ENCODE measurements at regions not wholly inside any gene's neighbourhood (a gene's known extent, or its start where the extent isn't known, plus 50 kb on each side); places are given as distances from the start of the nearest gene placed in this dataset.
"Not testable (repeated sequence)": the region's sequence is repeated elsewhere in the genome, so short reads cannot be mapped to it uniquely, and the experiment has no call there.

DNA sequence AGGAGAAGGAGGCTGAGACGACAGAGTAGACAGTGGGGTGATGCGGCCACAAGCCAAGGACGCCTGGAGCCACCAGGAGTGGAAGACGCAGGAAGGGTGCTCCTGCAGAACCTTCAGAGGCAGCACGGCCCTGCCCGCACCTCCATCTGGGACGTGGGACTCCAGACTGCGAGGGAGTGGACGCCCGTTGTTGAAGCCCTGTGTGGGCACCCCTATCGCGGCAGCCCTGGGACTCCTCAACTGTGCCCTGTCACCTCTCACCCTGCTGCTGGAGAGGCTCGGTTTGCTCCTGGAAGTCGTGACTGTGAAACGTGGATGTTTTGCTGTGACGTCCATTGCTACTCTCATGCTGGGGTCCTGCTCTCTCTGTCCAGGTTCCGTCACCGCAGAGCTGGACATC lies 100.6 kb upstream of the LRPAP1 start:
- not testable (repeated sequence) for H3K36me3 ChIP-seq (ENCODE audit: control insufficient read depth in 1 of 2, insufficient read depth in 2 of 2, low read length in 2 of 2); H3K27me3 ChIP-seq (ENCODE audit: control insufficient read depth in 1 of 2, insufficient read depth in 2 of 2, low read length in 2 of 2); H3K27ac ChIP-seq (ENCODE audit: low read depth, low read length); H3K9ac ChIP-seq (ENCODE audit: low read depth in 1 of 2, low read length in 2 of 2); H3K4me3 ChIP-seq (ENCODE audit: low read depth in 1 of 2, low read length in 2 of 2); H3K9me3 ChIP-seq (ENCODE audit: control insufficient read depth in 1 of 2, low read length in 2 of 2); H3K4me1 ChIP-seq (ENCODE audit: control insufficient read depth in 1 of 2, insufficient read depth in 2 of 2, low read length in 2 of 2)

DNA sequence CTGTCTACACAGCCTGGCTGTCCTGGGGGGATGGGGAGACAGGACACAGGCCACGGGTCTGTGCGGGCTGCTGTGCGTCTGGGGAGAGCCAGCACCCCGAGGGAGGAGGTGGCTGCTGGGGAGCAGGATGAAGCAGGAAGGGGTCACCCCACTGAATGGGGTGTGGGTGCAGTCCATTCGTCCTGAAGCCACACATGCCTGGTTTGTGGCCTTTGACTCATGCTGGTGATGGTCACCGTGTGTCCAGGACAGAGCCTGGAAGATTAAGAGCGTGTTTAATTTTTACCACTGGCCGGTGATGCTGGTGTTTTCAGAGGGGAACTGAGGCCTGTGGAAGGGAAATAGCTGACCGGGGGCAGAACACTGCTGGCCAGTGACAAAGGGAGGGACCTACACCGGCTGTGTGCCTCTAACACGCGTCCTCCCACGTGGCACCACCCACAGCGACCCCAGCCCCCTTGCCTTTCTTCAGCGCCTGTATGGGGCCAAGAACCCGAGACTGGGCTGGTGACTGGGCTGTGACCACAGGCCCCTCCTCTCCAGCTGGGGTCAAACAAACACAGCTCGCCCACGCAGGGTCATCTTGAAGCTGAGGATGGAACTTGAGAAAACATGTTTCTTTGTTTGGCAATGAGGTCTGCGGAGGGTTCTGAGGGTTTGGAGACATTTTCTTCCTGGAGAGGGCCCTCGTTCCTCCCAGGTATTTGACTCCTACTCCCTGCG lies 99.5 kb upstream of the LRPAP1 start:
- H3K4me1 ChIP-seq (ENCODE audit: control insufficient read depth in 1 of 2, insufficient read depth in 2 of 2, low read length in 2 of 2); H3K36me3 ChIP-seq (ENCODE audit: control insufficient read depth in 1 of 2, insufficient read depth in 2 of 2, low read length in 2 of 2); H3K4me3 ChIP-seq (ENCODE audit: low read depth in 1 of 2, low read length in 2 of 2); H3K9me3 ChIP-seq (ENCODE audit: control insufficient read depth in 1 of 2, low read length in 2 of 2); H3K27me3 ChIP-seq (ENCODE audit: control insufficient read depth in 1 of 2, insufficient read depth in 2 of 2, low read length in 2 of 2); H3K27ac ChIP-seq (ENCODE audit: low read depth, low read length); H3K9ac ChIP-seq (ENCODE audit: low read depth in 1 of 2, low read length in 2 of 2): not testable (repeated sequence)

DNA sequence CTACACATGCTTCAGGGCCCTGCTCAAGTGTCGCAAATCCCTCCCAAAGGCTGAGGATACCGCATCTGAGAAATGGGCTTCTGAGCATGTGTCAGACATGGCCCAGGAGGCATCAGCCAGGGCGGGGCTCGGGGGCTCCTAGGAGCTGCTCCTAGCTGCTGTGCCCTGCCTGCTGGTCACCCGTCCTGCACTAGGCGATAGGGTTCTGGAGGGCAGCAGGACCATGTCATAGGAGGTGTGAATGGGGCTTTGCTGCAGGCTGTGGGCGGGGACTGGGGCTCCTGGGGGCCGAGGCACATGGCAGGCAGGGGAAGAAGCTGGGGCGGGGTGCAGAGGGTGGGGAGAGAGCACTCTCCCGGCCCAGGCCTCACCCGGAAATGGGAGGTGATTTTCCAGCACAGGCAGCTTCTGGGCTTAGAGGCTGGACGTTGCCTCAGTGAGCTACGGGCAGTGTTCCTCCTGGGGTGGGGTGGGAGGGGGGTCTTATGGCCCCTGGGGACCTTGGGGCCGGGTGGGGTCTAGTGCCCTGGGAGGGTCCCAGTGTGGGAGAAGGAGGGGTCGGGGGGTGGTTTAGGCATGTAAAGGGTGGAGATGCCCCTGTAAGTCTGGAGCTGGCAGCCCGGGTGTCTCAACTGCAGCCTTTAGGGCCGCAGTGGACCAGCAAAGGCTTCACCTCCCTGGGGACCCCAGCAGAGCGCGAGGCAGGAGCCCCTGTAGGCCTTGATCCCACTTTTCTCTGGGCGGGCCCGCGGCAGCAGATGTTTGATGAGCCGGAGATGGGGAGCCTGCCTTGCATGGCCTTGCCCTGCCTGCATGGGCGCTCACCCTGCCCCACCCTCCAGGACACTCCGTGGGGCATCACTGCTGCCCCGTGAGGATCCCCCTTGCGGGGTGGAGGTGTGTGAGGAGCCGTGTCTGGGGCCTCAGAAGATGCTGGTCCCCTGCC lies 98.6 kb upstream of the LRPAP1 start:
- no peak overlapping the region for H3K27ac ChIP-seq (ENCODE audit: low read depth, low read length)
- H3K4me1 ChIP-seq (ENCODE audit: control insufficient read depth in 1 of 2, insufficient read depth in 2 of 2, low read length in 2 of 2), result no peaks in the 10 kb centered on the region
- no peaks in the 10 kb centered on the region for H3K27me3 ChIP-seq (ENCODE audit: control insufficient read depth in 1 of 2, insufficient read depth in 2 of 2, low read length in 2 of 2)
- H3K4me3 ChIP-seq (ENCODE audit: low read depth in 1 of 2, low read length in 2 of 2), result no peak overlapping the region
- no peaks in the 10 kb centered on the region for H3K36me3 ChIP-seq (ENCODE audit: control insufficient read depth in 1 of 2, insufficient read depth in 2 of 2, low read length in 2 of 2)
- H3K9me3 ChIP-seq (ENCODE audit: control insufficient read depth in 1 of 2, low read length in 2 of 2), result no peaks in the 10 kb centered on the region
- no peak overlapping the region for H3K9ac ChIP-seq (ENCODE audit: low read depth in 1 of 2, low read length in 2 of 2)

GRCh38 chr4:3630136-3630597 lies 97.9 kb upstream of the LRPAP1 start:
- Histone ChIP-seq H3K27me3 (ENCODE audit: control insufficient read depth in 1 of 2, insufficient read depth in 2 of 2, low read length in 2 of 2) (no peaks in the 10 kb centered on the region), H3K27ac (ENCODE audit: low read depth, low read length) (no peak overlapping the region), H3K4me1 (ENCODE audit: control insufficient read depth in 1 of 2, insufficient read depth in 2 of 2, low read length in 2 of 2) (no peaks in the 10 kb centered on the region), H3K9ac (ENCODE audit: low read depth in 1 of 2, low read length in 2 of 2) (no peak overlapping the region), H3K4me3 (ENCODE audit: low read depth in 1 of 2, low read length in 2 of 2) (no peak overlapping the region), H3K36me3 (ENCODE audit: control insufficient read depth in 1 of 2, insufficient read depth in 2 of 2, low read length in 2 of 2) (no peaks in the 10 kb centered on the region), H3K9me3 (ENCODE audit: control insufficient read depth in 1 of 2, low read length in 2 of 2) (no peaks in the 10 kb centered on the region)

- Histone ChIP-seq H3K9me3 (ENCODE audit: control insufficient read depth in 1 of 2, low read length in 2 of 2) (no peaks in the 10 kb centered on the region), H3K27me3 (ENCODE audit: control insufficient read depth in 1 of 2, insufficient read depth in 2 of 2, low read length in 2 of 2) (no peaks in the 10 kb centered on the region), H3K36me3 (ENCODE audit: control insufficient read depth in 1 of 2, insufficient read depth in 2 of 2, low read length in 2 of 2) (no peaks in the 10 kb centered on the region), H3K9ac (ENCODE audit: low read depth in 1 of 2, low read length in 2 of 2) (no peak overlapping the region), H3K27ac (ENCODE audit: low read depth, low read length) (no peak overlapping the region), H3K4me1 (ENCODE audit: control insufficient read depth in 1 of 2, insufficient read depth in 2 of 2, low read length in 2 of 2) (no peaks in the 10 kb centered on the region), H3K4me3 (ENCODE audit: low read depth in 1 of 2, low read length in 2 of 2) (no peak overlapping the region)
Observed at GRCh38 chr4:3629665-3630064, 97.4 kb upstream of the LRPAP1 start.

DNA sequence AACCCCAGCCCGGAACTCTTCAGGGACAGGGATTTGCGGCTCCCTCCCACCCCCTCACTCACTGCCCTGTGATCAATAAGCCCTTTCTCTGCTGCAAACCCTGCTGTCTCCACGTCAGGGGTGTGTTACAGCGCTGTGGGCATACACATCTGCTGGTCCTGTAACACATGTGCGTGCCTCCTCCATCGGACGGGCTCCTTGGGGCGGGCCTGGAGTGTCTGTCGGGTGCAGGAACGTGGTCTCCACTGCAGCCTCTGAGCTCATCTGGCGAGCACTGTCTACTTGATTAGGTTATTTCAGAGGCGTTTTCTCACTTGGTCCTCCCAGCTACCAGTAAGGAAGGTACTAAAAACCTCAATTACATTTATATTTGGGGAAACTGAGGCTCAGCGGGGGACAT lies 97.0 kb upstream of the LRPAP1 start:
- H3K27me3 ChIP-seq (ENCODE audit: control insufficient read depth in 1 of 2, insufficient read depth in 2 of 2, low read length in 2 of 2); H3K4me1 ChIP-seq (ENCODE audit: control insufficient read depth in 1 of 2, insufficient read depth in 2 of 2, low read length in 2 of 2); H3K4me3 ChIP-seq (ENCODE audit: low read depth in 1 of 2, low read length in 2 of 2); H3K9me3 ChIP-seq (ENCODE audit: control insufficient read depth in 1 of 2, low read length in 2 of 2); H3K9ac ChIP-seq (ENCODE audit: low read depth in 1 of 2, low read length in 2 of 2); H3K27ac ChIP-seq (ENCODE audit: low read depth, low read length); H3K36me3 ChIP-seq (ENCODE audit: control insufficient read depth in 1 of 2, insufficient read depth in 2 of 2, low read length in 2 of 2): not testable (repeated sequence)

DNA sequence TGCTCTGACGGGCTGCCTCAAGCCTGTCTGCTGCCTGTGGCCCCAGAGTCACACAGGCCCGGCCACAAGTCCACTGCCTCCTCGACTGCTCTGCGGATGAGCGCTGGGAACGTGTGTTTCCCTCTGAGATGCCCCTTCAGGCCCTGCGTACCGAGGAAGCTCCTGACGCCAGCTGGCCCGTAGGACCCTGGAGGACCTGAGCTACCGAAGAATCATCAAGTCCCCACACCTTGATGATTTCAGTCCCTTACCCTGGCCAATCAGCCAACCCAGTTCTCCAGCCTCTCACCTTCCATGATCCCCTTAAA lies 96.6 kb upstream of the LRPAP1 start:
- H3K36me3 ChIP-seq (ENCODE audit: control insufficient read depth in 1 of 2, insufficient read depth in 2 of 2, low read length in 2 of 2), result no peaks in the 10 kb centered on the region
- no peak overlapping the region for H3K27ac ChIP-seq (ENCODE audit: low read depth, low read length)
- no peaks in the 10 kb centered on the region for H3K27me3 ChIP-seq (ENCODE audit: control insufficient read depth in 1 of 2, insufficient read depth in 2 of 2, low read length in 2 of 2)
- H3K4me1 ChIP-seq (ENCODE audit: control insufficient read depth in 1 of 2, insufficient read depth in 2 of 2, low read length in 2 of 2), result no peaks in the 10 kb centered on the region
- no peak overlapping the region for H3K9ac ChIP-seq (ENCODE audit: low read depth in 1 of 2, low read length in 2 of 2)
- no peak overlapping the region for H3K4me3 ChIP-seq (ENCODE audit: low read depth in 1 of 2, low read length in 2 of 2)
- H3K9me3 ChIP-seq (ENCODE audit: control insufficient read depth in 1 of 2, low read length in 2 of 2), result no peaks in the 10 kb centered on the region

DNA sequence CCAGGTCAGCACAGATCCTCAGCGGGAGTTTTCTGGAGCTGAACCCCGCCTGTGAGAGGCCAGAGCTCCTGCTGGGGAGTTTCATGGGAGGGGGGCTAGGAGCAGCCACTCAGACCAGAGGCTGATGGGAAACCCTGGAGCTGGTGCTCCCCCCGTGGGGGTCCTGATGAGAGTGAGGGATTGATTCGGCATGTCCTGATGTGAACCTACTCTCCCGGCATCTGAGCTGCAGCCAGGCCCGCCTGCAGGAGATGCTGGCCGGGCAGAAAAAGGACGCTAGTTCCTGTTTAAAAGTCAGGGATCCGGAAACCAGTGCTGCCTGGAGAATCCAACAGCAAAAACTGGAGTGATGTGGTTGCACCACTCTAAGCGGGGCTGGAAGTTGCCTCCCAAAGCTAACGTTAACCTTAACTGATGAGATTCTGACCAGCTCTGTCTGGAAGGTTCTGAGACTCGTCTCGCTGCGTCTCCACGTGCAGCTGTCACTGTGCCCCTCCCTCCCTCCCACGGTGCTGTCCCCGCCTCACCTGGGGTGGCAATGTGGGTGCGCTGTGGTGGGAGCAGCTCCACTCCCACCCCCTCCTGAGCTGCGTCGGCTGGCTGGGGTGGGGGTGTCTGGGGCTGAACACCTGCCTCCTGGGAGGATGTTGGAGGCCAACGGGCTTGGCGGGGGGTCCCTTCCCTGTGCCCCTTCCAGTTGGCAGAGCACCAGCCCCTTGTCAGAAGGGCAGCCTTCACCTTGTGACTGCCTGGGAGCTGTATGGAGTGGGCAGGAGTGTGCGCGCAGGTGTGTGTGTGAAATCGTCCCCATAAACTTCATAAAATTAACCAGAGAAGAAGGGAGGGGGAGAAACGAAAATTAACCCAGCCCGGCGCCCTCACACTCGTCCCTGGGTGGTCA lies 96.0 kb upstream of the LRPAP1 start:
- not testable (repeated sequence) for H3K4me3 ChIP-seq (ENCODE audit: low read depth in 1 of 2, low read length in 2 of 2); H3K9ac ChIP-seq (ENCODE audit: low read depth in 1 of 2, low read length in 2 of 2); H3K27ac ChIP-seq (ENCODE audit: low read depth, low read length); H3K27me3 ChIP-seq (ENCODE audit: control insufficient read depth in 1 of 2, insufficient read depth in 2 of 2, low read length in 2 of 2); H3K4me1 ChIP-seq (ENCODE audit: control insufficient read depth in 1 of 2, insufficient read depth in 2 of 2, low read length in 2 of 2); H3K36me3 ChIP-seq (ENCODE audit: control insufficient read depth in 1 of 2, insufficient read depth in 2 of 2, low read length in 2 of 2); H3K9me3 ChIP-seq (ENCODE audit: control insufficient read depth in 1 of 2, low read length in 2 of 2)

- not testable (repeated sequence) for H3K36me3 ChIP-seq (ENCODE audit: control insufficient read depth in 1 of 2, insufficient read depth in 2 of 2, low read length in 2 of 2); H3K9ac ChIP-seq (ENCODE audit: low read depth in 1 of 2, low read length in 2 of 2); H3K9me3 ChIP-seq (ENCODE audit: control insufficient read depth in 1 of 2, low read length in 2 of 2); H3K27me3 ChIP-seq (ENCODE audit: control insufficient read depth in 1 of 2, insufficient read depth in 2 of 2, low read length in 2 of 2); H3K27ac ChIP-seq (ENCODE audit: low read depth, low read length); H3K4me3 ChIP-seq (ENCODE audit: low read depth in 1 of 2, low read length in 2 of 2); H3K4me1 ChIP-seq (ENCODE audit: control insufficient read depth in 1 of 2, insufficient read depth in 2 of 2, low read length in 2 of 2)
Observed at GRCh38 chr4:3627456-3627855, 95.2 kb upstream of the LRPAP1 start.

Measured in duodenal mucosa (tissue), 2 donors.